Keratinocyte (primary cell): ENCODE measurements at regions not wholly inside any gene's neighbourhood (a gene's known extent, or its start where the extent isn't known, plus 50 kb on each side); places are given as distances from the start of the nearest gene placed in this dataset.

Experiments
- DNase-seq: peaks from one replicate; pipeline ENCODE4 v3.0.0-alpha.2; 2011; ENCODE audit warnings: low read depth, missing footprints, low spot score
- FAIRE-seq: peaks from 2 replicates; lab custom pipeline; 2011; peaks lifted over from hg19 to GRCh38; lab: Jason Lieb, UNC
- H2AFZ ChIP-seq: 2 replicates; pipeline ENCODE4 v1.6.0; 2012; ENCODE audit warnings: low read length, control low read depth, inconsistent platforms; ENCODE audit not compliant: control insufficient read depth
- H3K27ac ChIP-seq: 2 replicates; pipeline ENCODE4 v1.5.1; 2011; ENCODE audit warnings: low read length; ENCODE audit not compliant: control insufficient read depth, insufficient read depth
- H3K27me3 ChIP-seq: 3 replicates; pipeline ENCODE4 v1.6.0; 2011; ENCODE audit warnings: low read length; ENCODE audit not compliant: control insufficient read depth, insufficient read depth; ENCODE audit errors: extremely low read depth
- H3K36me3 ChIP-seq, 2 experiments: 2 replicates in 1 of 2; 3 replicates in 1 of 2; pipeline ENCODE4 v1.5.1; 2011; ENCODE audit warnings: low read length in 2 of 2, mild to moderate bottlenecking in 1 of 2; ENCODE audit not compliant: control insufficient read depth in 2 of 2, insufficient read depth in 2 of 2; ENCODE audit errors: extremely low read depth in 1 of 2
- H3K4me1 ChIP-seq: 3 replicates; pipeline ENCODE4 v1.5.1; 2011; ENCODE audit warnings: low read length; ENCODE audit not compliant: control insufficient read depth, insufficient read depth; ENCODE audit errors: extremely low read depth
- H3K4me2 ChIP-seq: 3 replicates; pipeline ENCODE4 v1.6.0; 2011; ENCODE audit warnings: low read depth, low read length; ENCODE audit not compliant: control insufficient read depth, insufficient read depth; ENCODE audit errors: extremely low read depth
- H3K4me3 ChIP-seq, 3 experiments: fragments of 200-600 bp in 1 of 3; sonication (generic) in 1 of 3; 2 replicates in 2 of 3; 3 replicates in 1 of 3; pipeline ENCODE4 v1.5.1; 2011 to 2016; ENCODE audit warnings: low read length in 3 of 3, mild to moderate bottlenecking in 3 of 3, control low read depth in 2 of 3, inconsistent platforms in 1 of 3, low read depth in 1 of 3, mixed read lengths in 1 of 3, mixed run types in 1 of 3, moderate library complexity in 1 of 3; ENCODE audit not compliant: control insufficient read depth in 2 of 3, insufficient read depth in 2 of 3; ENCODE audit errors: extremely low read depth in 1 of 3
- H3K79me2 ChIP-seq: 2 replicates; pipeline ENCODE4 v1.6.0; 2012; ENCODE audit warnings: low read length; ENCODE audit not compliant: control insufficient read depth, insufficient read depth
- H3K9ac ChIP-seq: 3 replicates; pipeline ENCODE4 v1.6.0; 2011; ENCODE audit warnings: low read length; ENCODE audit not compliant: control insufficient read depth, insufficient read depth; ENCODE audit errors: extremely low read depth
- H3K9me1 ChIP-seq: 3 replicates; pipeline ENCODE4 v1.6.0; 2011; ENCODE audit warnings: low read length; ENCODE audit not compliant: control insufficient read depth, insufficient read depth; ENCODE audit errors: extremely low read depth
- H3K9me3 ChIP-seq: 2 replicates; pipeline ENCODE4 v1.5.1; 2012; ENCODE audit warnings: low read depth, low read length; ENCODE audit not compliant: control insufficient read depth
- H4K20me1 ChIP-seq: 3 replicates; pipeline ENCODE4 v1.6.0; 2011; ENCODE audit warnings: low read length; ENCODE audit not compliant: control insufficient read depth, insufficient read depth; ENCODE audit errors: extremely low read depth
- CTCF ChIP-seq, 3 experiments: IDR thresholded peaks in 1 of 3; conservative IDR thresholded peaks in 1 of 3; optimal IDR thresholded peaks in 1 of 3; 2 replicates in 2 of 3; 3 replicates in 1 of 3; pipeline versions ENCODE3 to v1.5.1; 2011; ENCODE audit warnings: low read length in 3 of 3, mild to moderate bottlenecking in 3 of 3, moderate library complexity in 2 of 3, control low read depth in 1 of 3, inconsistent platforms in 1 of 3; ENCODE audit not compliant: insufficient read depth in 2 of 3; ENCODE audit errors: extremely low read depth in 1 of 3
- EZH2 ChIP-seq: IDR thresholded peaks from one replicate; pipeline ENCODE4 v1.6.1; 2012; ENCODE audit warnings: inconsistent platforms, mild to moderate bottlenecking, low read length, moderate library complexity
- dilution Hi-C: fragments of 300-500 bp; cut with MboI; formaldehyde crosslinking; loops from one replicate; pipeline ENCODE4 v1.7.0; 2020; ENCODE audit warnings: low sequenced_read_pairs; ENCODE audit not compliant: extremely low pct_ligation_motif_present

- Histone ChIP-seq H3K27ac (no peak overlapping the region), H3K4me1 (no peaks in the 10 kb centered on the region), H3K36me3 (no peaks in the 10 kb centered on the region), H3K79me2 (no peaks in the 10 kb centered on the region), H4K20me1 (no peaks in the 10 kb centered on the region), H3K4me2 (no peak overlapping the region), H3K9me1 (no peaks in the 10 kb centered on the region), H3K4me3 (no peak overlapping the region), H2AFZ (no peak overlapping the region), H3K27me3 (no peaks in the 10 kb centered on the region), H3K9me3 (no peaks in the 10 kb centered on the region), H3K9ac (no peak overlapping the region)
- TF ChIP-seq EZH2, result no peak
- TF ChIP-seq CTCF (optimal IDR thresholded peaks at IDR 0.05 in 1 of 3, IDR thresholded peaks at IDR 0.05 in 1 of 3, conservative IDR thresholded peaks at IDR 0.05 in 1 of 3; ENCODE audit: extremely low read depth in 1 of 3, insufficient read depth in 2 of 3, low read length in 3 of 3), result no peak
- no peak for DNase-seq
- dilution Hi-C loops, result no loop called here
- no peak for FAIRE-seq
Observed at GRCh38 chr5:174176511-174176910, 131.0 kb downstream of the NSG2 start.

DNA sequence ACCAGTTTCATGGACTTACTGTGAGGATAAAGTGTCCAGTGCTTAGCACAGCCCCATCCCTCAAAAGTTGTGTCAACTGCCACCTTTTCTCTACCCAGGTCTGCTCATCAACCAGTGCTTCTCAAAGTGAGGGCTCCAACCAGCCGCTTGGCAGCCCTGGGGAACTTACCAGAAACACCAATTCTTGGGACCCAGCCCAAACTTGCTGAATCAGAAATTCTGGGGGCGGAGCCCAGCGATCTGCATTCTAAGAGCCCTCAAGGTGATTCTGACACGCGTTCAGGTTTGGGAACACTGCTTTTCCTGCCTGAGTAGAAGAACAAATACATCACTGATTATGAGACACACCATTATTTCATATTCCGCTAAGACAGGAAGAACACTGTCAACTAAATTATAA, 132.0 kb downstream of the NSG2 start:
- TF ChIP-seq CTCF (optimal IDR thresholded peaks at IDR 0.05 in 1 of 3, IDR thresholded peaks at IDR 0.05 in 1 of 3, conservative IDR thresholded peaks at IDR 0.05 in 1 of 3; ENCODE audit: extremely low read depth in 1 of 3, insufficient read depth in 2 of 3, low read length in 3 of 3) (no peak), EZH2 (no peak)
- Histone ChIP-seq H3K79me2 (no peaks in the 10 kb centered on the region), H3K4me2 (no peak overlapping the region), H3K9ac (no peak overlapping the region), H3K4me1 (no peaks in the 10 kb centered on the region), H4K20me1 (no peaks in the 10 kb centered on the region), H3K9me3 (no peaks in the 10 kb centered on the region), H3K36me3 (no peaks in the 10 kb centered on the region), H3K27ac (no peak overlapping the region), H2AFZ (no peak overlapping the region), H3K9me1 (no peaks in the 10 kb centered on the region), H3K4me3 (no peak overlapping the region), H3K27me3 (no peaks in the 10 kb centered on the region)
- no peak for FAIRE-seq
- dilution Hi-C loops, result no loop called here
- no peak for DNase-seq
